Activated effector memory CD4-positive, alpha-beta T cell treated with anti-CD3 and anti-CD28 coated beads, Interleukin-2, amount 50 U/mL, for 16 hours (primary cell): ENCODE measurements at regions not wholly inside any gene's neighbourhood (a gene's known extent, or its start where the extent isn't known, plus 50 kb on each side); places are given as distances from the start of the nearest gene placed in this dataset.
A peak's percentile ranks its signal among the peaks of the same experiment; 100 is the strongest.
"Not testable (repeated sequence)": the region's sequence is repeated elsewhere in the genome, so short reads cannot be mapped to it uniquely, and the experiment has no call there.

Experiments
- DNase-seq: peaks from one replicate; pipeline ENCODE4 v3.0.0-alpha.2; 2020

GRCh38 chrX:9271789-9272525, 192.9 kb upstream of the TBL1X start:
- DNase-seq = no peak

GRCh38 chrX:9273744-9274143, 191.1 kb upstream of the TBL1X start:
- DNase-seq = no peak

GRCh38 chrX:9278475-9279233, 186.2 kb upstream of the TBL1X start:
- no peak for DNase-seq

- DNase-seq = no peak
Measured at GRCh38 chrX:9279234-9279544, 185.7 kb upstream of the TBL1X start.

GRCh38 chrX:9280831-9281230, 184.0 kb upstream of the TBL1X start:
- no peak for DNase-seq

- DNase-seq = no peak
Measured at GRCh38 chrX:9282325-9282724, 182.5 kb upstream of the TBL1X start.

- DNase-seq = peak; percentile 82
Measured at GRCh38 chrX:9285342-9285771, 179.5 kb upstream of the TBL1X start.

- no peak for DNase-seq
Measured at GRCh38 chrX:9286234-9286633, 178.6 kb upstream of the TBL1X start.

GRCh38 chrX:9291629-9292028, 173.2 kb upstream of the TBL1X start:
- DNase-seq = no peak

GRCh38 chrX:9293051-9293496, 171.8 kb upstream of the TBL1X start:
- DNase-seq = no peak

GRCh38 chrX:9293903-9294302, 171.0 kb upstream of the TBL1X start:
- DNase-seq = no peak

GRCh38 chrX:9295551-9295950, 169.3 kb upstream of the TBL1X start:
- DNase-seq = no peak

- DNase-seq = no peak
Measured at GRCh38 chrX:9298221-9298620, 166.6 kb upstream of the TBL1X start.

- DNase-seq = not testable (repeated sequence)
Measured at GRCh38 chrX:9299681-9300080, 165.2 kb upstream of the TBL1X start.

GRCh38 chrX:9301836-9302235, 163.0 kb upstream of the TBL1X start:
- DNase-seq = no peak

- no peak for DNase-seq
Measured at GRCh38 chrX:9302381-9302780, 162.5 kb upstream of the TBL1X start.

- no peak for DNase-seq
Measured at GRCh38 chrX:9308426-9308825, 156.4 kb upstream of the TBL1X start.

- DNase-seq = no peak
Measured at GRCh38 chrX:9310616-9311015, 154.2 kb upstream of the TBL1X start.

- DNase-seq = no peak
Measured at GRCh38 chrX:9311421-9312160, 153.3 kb upstream of the TBL1X start.

- peak; percentile 91 for DNase-seq
Measured at GRCh38 chrX:9312922-9313867, 151.7 kb upstream of the TBL1X start.

GRCh38 chrX:9315086-9315485, 149.8 kb upstream of the TBL1X start:
- no peak for DNase-seq

- DNase-seq = no peak
Measured at GRCh38 chrX:9316096-9316495, 148.8 kb upstream of the TBL1X start.

- DNase-seq = no peak
Measured at GRCh38 chrX:9317176-9317575, 147.7 kb upstream of the TBL1X start.
